MCF 10A (cell line): ENCODE measurements at regions not wholly inside any gene's neighbourhood (a gene's known extent, or its start where the extent isn't known, plus 50 kb on each side); places are given as distances from the start of the nearest gene placed in this dataset.

Source experiments
- BruUV-seq: library from RNA; stranded (reverse); fragments of 400-500 nt; replicated peaks from 2 replicates; lab custom pipeline; 2021; lab: Mats Ljungman, UMichigan
- CTCF ChIA-PET: fragments of 300-600 bp; sonication (Branson Sonifier 250); formaldehyde crosslinking; extraction: SDS; loops from one replicate; lab custom pipeline; 2021; ENCODE audit warnings: antibody characterized with exemption, inconsistent platforms; lab: Yijun Ruan, JAX
- POLR2A ChIA-PET: fragments of 300-600, 350-650 bp; sonication (Branson Sonifier 250); formaldehyde crosslinking; extraction: SDS; loops from one replicate; lab custom pipeline; 2020; ENCODE audit warnings: antibody characterized with exemption, inconsistent platforms; lab: Yijun Ruan, JAX
- DNase-seq: peaks from one replicate; pipeline ENCODE4 v3.0.0-alpha.2; 2018; ENCODE audit not compliant: unreplicated experiment
- H3K27ac Mint-ChIP-seq: one replicate; pipeline ENCODE4 v1.8.0; 2022; ENCODE audit warnings: mild to moderate bottlenecking, low read depth, mixed read lengths; ENCODE audit not compliant: unreplicated experiment
- H3K27me3 Mint-ChIP-seq: one replicate; pipeline ENCODE4 v1.8.0; 2022; ENCODE audit warnings: mixed read lengths; ENCODE audit not compliant: insufficient read depth, unreplicated experiment
- H3K36me3 Mint-ChIP-seq: one replicate; pipeline ENCODE4 v1.8.0; 2022; ENCODE audit warnings: mild to moderate bottlenecking, moderate library complexity, mixed read lengths; ENCODE audit not compliant: insufficient read depth, unreplicated experiment
- H3K4me1 Mint-ChIP-seq: one replicate; pipeline ENCODE4 v1.8.0; 2022; ENCODE audit warnings: mixed read lengths; ENCODE audit not compliant: insufficient read depth, unreplicated experiment
- H3K4me3 Mint-ChIP-seq: one replicate; pipeline ENCODE4 v1.8.0; 2022; ENCODE audit warnings: mild to moderate bottlenecking, moderate library complexity, mixed read lengths; ENCODE audit not compliant: unreplicated experiment
- H3K9me3 Mint-ChIP-seq: one replicate; pipeline ENCODE4 v1.8.0; 2022; ENCODE audit warnings: mixed read lengths; ENCODE audit not compliant: unreplicated experiment
- CTCF ChIP-seq: fragments of 200-600 bp; IDR thresholded peaks from one replicate; pipeline ENCODE4 v1.8.0; 2022; ENCODE audit warnings: antibody characterized with exemption, mild to moderate bottlenecking; ENCODE audit not compliant: unreplicated experiment
- intact Hi-C: fragments of 100-400 bp; cut with micrococcal nuclease; formaldehyde crosslinking; loops from 2 replicates; pipeline ENCODE4 v1.14.1; 2022

DNA sequence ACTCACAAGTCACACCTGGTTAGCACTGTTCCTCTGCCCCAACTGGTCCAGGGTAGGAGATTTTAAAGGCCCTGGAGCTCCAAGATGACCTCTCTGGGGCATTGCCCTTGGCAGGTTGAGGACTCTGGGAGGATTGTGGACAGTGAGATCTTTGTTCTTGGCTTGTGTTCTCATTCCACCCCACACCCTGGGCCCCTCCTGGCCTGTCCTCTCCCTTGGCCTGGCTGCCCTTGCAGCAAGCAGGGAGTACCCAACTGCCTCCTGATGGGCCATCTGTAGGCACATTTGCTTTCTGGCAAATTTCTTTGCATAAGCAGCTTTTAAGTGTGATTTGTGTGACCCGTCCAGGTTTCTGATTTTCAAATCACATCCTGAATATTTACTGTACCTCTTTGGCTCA lies 239.6 kb downstream of the UTP18 start:
- no peaks in the 10 kb centered on the region for H3K36me3 Mint-ChIP-seq
- no peak for TF ChIP-seq CTCF
- no peak overlapping the region for H3K4me3 Mint-ChIP-seq
- H3K9me3 Mint-ChIP-seq: no peaks in the 10 kb centered on the region
- ChIA-PET CTCF (no interaction called here), POLR2A (interaction anchor here (1.3 kb wide), 1 partner anchor 38 kb away, joined by 3 read pairs; no protein-coding TSS in a partner anchor)
- no peak overlapping the region for H3K27ac Mint-ChIP-seq
- intact Hi-C loops: no loop called here
- no peaks in the 10 kb centered on the region for H3K4me1 Mint-ChIP-seq
- DNase-seq: no peak
- peaks cover 43% of the 10 kb centered on the region for H3K27me3 Mint-ChIP-seq
- BruUV-seq: no TSS peak

DNA sequence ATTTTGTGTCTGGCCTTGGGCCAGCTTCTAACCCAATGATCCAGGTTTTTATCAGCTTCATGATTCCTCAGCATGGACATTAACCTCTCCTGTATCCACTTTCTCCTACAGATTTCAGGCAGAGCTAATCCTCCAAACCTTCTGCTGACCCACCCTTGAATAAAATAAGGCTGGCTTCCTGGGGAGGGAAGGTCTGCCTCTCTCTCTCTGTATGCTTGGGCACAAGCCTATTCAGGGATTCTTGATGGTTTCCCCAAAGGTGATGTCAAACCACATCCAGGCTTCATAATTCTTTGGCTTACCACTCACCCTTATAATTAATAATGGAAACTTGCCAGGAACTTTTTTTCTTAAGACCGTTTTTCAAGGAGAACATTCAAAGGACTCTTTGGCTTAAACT lies 240.1 kb downstream of the UTP18 start:
- CTCF ChIA-PET: no interaction called here

GRCh38 chr17:51505450-51505849 lies 245.1 kb downstream of the UTP18 start:
- Mint-ChIP-seq H3K4me3 (no peak overlapping the region), H3K36me3 (no peaks in the 10 kb centered on the region), H3K9me3 (no peaks in the 10 kb centered on the region), H3K27ac (no peak overlapping the region), H3K4me1 (no peaks in the 10 kb centered on the region), H3K27me3 (peaks cover 58% of the 10 kb centered on the region)
- DNase-seq: no peak
- intact Hi-C loops: no loop called here
- no TSS peak for BruUV-seq
- ChIA-PET CTCF (no interaction called here), POLR2A (interaction anchor here (0.7 kb wide), 1 partner anchor 69 kb away, joined by 3 read pairs; no protein-coding TSS in a partner anchor)
- TF ChIP-seq CTCF: no peak

More for the DNA sequence above, 240.1 kb downstream of the UTP18 start:
- BruUV-seq: no TSS peak
- Mint-ChIP-seq H3K27me3 (peaks cover 43% of the 10 kb centered on the region), H3K36me3 (no peaks in the 10 kb centered on the region), H3K4me3 (no peak overlapping the region), H3K9me3 (no peaks in the 10 kb centered on the region), H3K4me1 (no peaks in the 10 kb centered on the region), H3K27ac (no peak overlapping the region)
- intact Hi-C loops: no loop called here
- DNase-seq: no peak
- no peak for TF ChIP-seq CTCF
- POLR2A ChIA-PET: interaction anchor here (1.3 kb wide), 1 partner anchor 38 kb away, joined by 3 read pairs; no protein-coding TSS in a partner anchor

- DNase-seq: no peak
- intact Hi-C loops: no loop called here
- POLR2A ChIA-PET: no interaction called here
- CTCF ChIA-PET: no interaction called here
- no peak for TF ChIP-seq CTCF
- H3K36me3 Mint-ChIP-seq: no peaks in the 10 kb centered on the region
- H3K4me3 Mint-ChIP-seq: no peak overlapping the region
- H3K9me3 Mint-ChIP-seq: no peaks in the 10 kb centered on the region
- BruUV-seq: no TSS peak
- no peak overlapping the region for H3K27ac Mint-ChIP-seq
- H3K4me1 Mint-ChIP-seq: no peaks in the 10 kb centered on the region
- H3K27me3 Mint-ChIP-seq: peaks cover 69% of the 10 kb centered on the region
Measured at GRCh38 chr17:51507444-51507843, 247.1 kb downstream of the UTP18 start.
